D721Med (cell line): ENCODE measurements at regions not wholly inside any gene's neighbourhood (a gene's known extent, or its start where the extent isn't known, plus 50 kb on each side); places are given as distances from the start of the nearest gene placed in this dataset.

ENCODE experiments used
- DNase-seq: peaks from one replicate; pipeline ENCODE4 v3.0.0; 2011; ENCODE audit warnings: low spot score; ENCODE audit not compliant: insufficient read length
- FAIRE-seq: peaks from 2 replicates; lab custom pipeline; 2011; peaks lifted over from hg19 to GRCh38; lab: Jason Lieb, UNC
- CTCF ChIP-seq: IDR thresholded peaks from 2 replicates; pipeline ENCODE4 v1.5.1; 2012; ENCODE audit warnings: mild to moderate bottlenecking, control low read depth; ENCODE audit not compliant: insufficient read depth; ENCODE audit errors: missing control alignments

GRCh38 chr6:91087908-91088307 lies 501.0 kb upstream of the MAP3K7 start:
- TF ChIP-seq CTCF, result no peak
- FAIRE-seq, result no peak
- no peak for DNase-seq

- FAIRE-seq (no peak), DNase-seq (no peak)
- no peak for TF ChIP-seq CTCF
Observed at GRCh38 chr6:91083211-91083610, 496.3 kb upstream of the MAP3K7 start.

GRCh38 chr6:91082311-91082832 lies 495.5 kb upstream of the MAP3K7 start:
- FAIRE-seq, result no peak
- TF ChIP-seq CTCF, result no peak
- DNase-seq, result no peak

- peak; percentile 91 for FAIRE-seq
- DNase-seq, result no peak
- peak; percentile 83 for TF ChIP-seq CTCF
Observed at GRCh38 chr6:91081452-91082067, 494.7 kb upstream of the MAP3K7 start.

- DNase-seq, result no peak
- TF ChIP-seq CTCF, result no peak
- no peak for FAIRE-seq
Observed at GRCh38 chr6:91080871-91081270, 494.0 kb upstream of the MAP3K7 start.

- DNase-seq, result no peak
- TF ChIP-seq CTCF, result no peak
- no peak for FAIRE-seq
Observed at GRCh38 chr6:91079969-91080368, 493.1 kb upstream of the MAP3K7 start.

GRCh38 chr6:91075244-91075976 lies 488.5 kb upstream of the MAP3K7 start:
- no peak for FAIRE-seq

More at GRCh38 chr6:91075244-91075976, 488.5 kb upstream of the MAP3K7 start:
- TF ChIP-seq CTCF, result no peak
- no peak for DNase-seq
